ENCODE measurements at regions not wholly inside any gene's neighbourhood (a gene's known extent, or its start where the extent isn't known, plus 50 kb on each side); places are given as distances from the start of the nearest gene placed in this dataset.

GRCh38 chrX:7261672-7262332, 113.8 kb upstream of the PUDP start:
- Histone ChIP-seq H3K4me1 (ENCODE audit: control insufficient read depth in 2 of 3, insufficient read depth in 2 of 3, low read depth in 1 of 3, low read length in 3 of 3) (no peaks in the 10 kb centered on the region), H3K4me3 (ENCODE audit: low read length in 3 of 3) (no peak overlapping the region), H3K9ac (ENCODE audit: low read length in 3 of 3) (no peak overlapping the region), H3K9me3 (ENCODE audit: control insufficient read depth in 2 of 3, insufficient read depth in 1 of 3, low read length in 3 of 3) (no peaks in the 10 kb centered on the region), H3K27me3 (ENCODE audit: control insufficient read depth, insufficient read depth, low read length) (no peaks in the 10 kb centered on the region), H3K36me3 (ENCODE audit: control insufficient read depth in 2 of 3, insufficient read depth in 3 of 3, low read length in 3 of 3) (peaks cover 0 to 2% (median 0%) of the 10 kb centered on the region in 3 donors), H3K27ac (ENCODE audit: low read depth in 2 of 2, low read length in 2 of 2) (no peak overlapping the region)
- TF ChIP-seq CTCF (IDR thresholded peaks at IDR 0.05; ENCODE audit: borderline replicate concordance, extremely low read depth, insufficient read depth) = no peak
- no peak for DNase-seq
- FAIRE-seq = no peak
- intact Hi-C loops (cut with DNase I) = no loop called here

GRCh38 chrX:7254144-7254543, 106.2 kb upstream of the PUDP start:
- no peak overlapping the region for H3K9ac ChIP-seq (ENCODE audit: low read length in 3 of 3)
- H3K27ac ChIP-seq (ENCODE audit: low read depth in 2 of 2, low read length in 2 of 2) = no peak overlapping the region
- no peaks in the 10 kb centered on the region for H3K27me3 ChIP-seq (ENCODE audit: control insufficient read depth, insufficient read depth, low read length)
- no peak overlapping the region for H3K4me3 ChIP-seq (ENCODE audit: low read length in 3 of 3)
- H3K9me3 ChIP-seq (ENCODE audit: control insufficient read depth in 2 of 3, insufficient read depth in 1 of 3, low read length in 3 of 3) = peaks cover 0 to 5% (median 0%) of the 10 kb centered on the region in 3 donors
- peak in 3 of 5 donors; percentile 7 to 39 (median 19) for DNase-seq
- no peaks in the 10 kb centered on the region for H3K4me1 ChIP-seq (ENCODE audit: control insufficient read depth in 2 of 3, insufficient read depth in 2 of 3, low read depth in 1 of 3, low read length in 3 of 3)
- peaks cover 0 to 2% (median 0%) of the 10 kb centered on the region in 3 donors for H3K36me3 ChIP-seq (ENCODE audit: control insufficient read depth in 2 of 3, insufficient read depth in 3 of 3, low read length in 3 of 3)
- intact Hi-C loops (cut with DNase I) = no loop called here
- no peak for TF ChIP-seq CTCF (IDR thresholded peaks at IDR 0.05; ENCODE audit: borderline replicate concordance, extremely low read depth, insufficient read depth)
- no peak for FAIRE-seq

- Histone ChIP-seq H3K27me3 (ENCODE audit: control insufficient read depth, insufficient read depth, low read length) (no peaks in the 10 kb centered on the region), H3K27ac (ENCODE audit: low read depth in 2 of 2, low read length in 2 of 2) (no peak overlapping the region), H3K9me3 (ENCODE audit: control insufficient read depth in 2 of 3, insufficient read depth in 1 of 3, low read length in 3 of 3) (peaks cover 0 to 8% (median 0%) of the 10 kb centered on the region in 3 donors), H3K4me3 (ENCODE audit: low read length in 3 of 3) (no peak overlapping the region), H3K4me1 (ENCODE audit: control insufficient read depth in 2 of 3, insufficient read depth in 2 of 3, low read depth in 1 of 3, low read length in 3 of 3) (no peaks in the 10 kb centered on the region), H3K9ac (ENCODE audit: low read length in 3 of 3) (no peak overlapping the region), H3K36me3 (ENCODE audit: control insufficient read depth in 2 of 3, insufficient read depth in 3 of 3, low read length in 3 of 3) (peaks cover 0 to 2% (median 0%) of the 10 kb centered on the region in 3 donors)
- DNase-seq (no peak), FAIRE-seq (no peak)
- TF ChIP-seq CTCF (IDR thresholded peaks at IDR 0.05; ENCODE audit: borderline replicate concordance, extremely low read depth, insufficient read depth) = no peak
- intact Hi-C loops (cut with DNase I) = no loop called here
These were observed 105.6 kb upstream of the PUDP start for GRCh38 chrX:7253565-7253964.
